Daoy (cell line): ENCODE measurements at regions not wholly inside any gene's neighbourhood (a gene's known extent, or its start where the extent isn't known, plus 50 kb on each side); places are given as distances from the start of the nearest gene placed in this dataset.
"Not testable (repeated sequence)": the region's sequence is repeated elsewhere in the genome, so short reads cannot be mapped to it uniquely, and the experiment has no call there.

Source experiments
- DNase-seq: peaks from one replicate; pipeline ENCODE4 v3.0.0-alpha.2; 2015; ENCODE audit warnings: low read depth

GRCh38 chr14:105931808-105932483 is 405.6 kb downstream of the TMEM121 start:
- no peak for DNase-seq

DNA sequence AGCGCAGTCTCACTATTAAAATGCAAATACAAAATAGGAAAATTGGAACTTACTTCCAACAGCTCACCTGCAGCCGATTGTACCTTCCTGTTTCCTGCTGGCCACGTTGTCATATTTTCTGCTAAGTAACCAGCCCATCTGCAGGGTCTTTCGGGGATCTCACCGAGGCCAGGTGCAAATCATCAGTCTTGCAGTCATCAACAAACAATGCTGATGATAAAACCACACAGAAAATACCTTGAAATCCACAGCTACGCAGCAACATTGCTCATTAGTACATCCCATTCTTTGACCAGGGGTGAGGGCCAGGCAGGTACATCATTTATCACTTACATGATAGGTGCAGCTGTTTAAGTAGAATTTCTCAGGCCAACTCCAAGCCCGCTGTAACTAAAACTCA is 406.9 kb downstream of the TMEM121 start:
- DNase-seq = no peak

GRCh38 chr14:105935384-105935783 is 409.0 kb downstream of the TMEM121 start:
- DNase-seq = no peak

DNA sequence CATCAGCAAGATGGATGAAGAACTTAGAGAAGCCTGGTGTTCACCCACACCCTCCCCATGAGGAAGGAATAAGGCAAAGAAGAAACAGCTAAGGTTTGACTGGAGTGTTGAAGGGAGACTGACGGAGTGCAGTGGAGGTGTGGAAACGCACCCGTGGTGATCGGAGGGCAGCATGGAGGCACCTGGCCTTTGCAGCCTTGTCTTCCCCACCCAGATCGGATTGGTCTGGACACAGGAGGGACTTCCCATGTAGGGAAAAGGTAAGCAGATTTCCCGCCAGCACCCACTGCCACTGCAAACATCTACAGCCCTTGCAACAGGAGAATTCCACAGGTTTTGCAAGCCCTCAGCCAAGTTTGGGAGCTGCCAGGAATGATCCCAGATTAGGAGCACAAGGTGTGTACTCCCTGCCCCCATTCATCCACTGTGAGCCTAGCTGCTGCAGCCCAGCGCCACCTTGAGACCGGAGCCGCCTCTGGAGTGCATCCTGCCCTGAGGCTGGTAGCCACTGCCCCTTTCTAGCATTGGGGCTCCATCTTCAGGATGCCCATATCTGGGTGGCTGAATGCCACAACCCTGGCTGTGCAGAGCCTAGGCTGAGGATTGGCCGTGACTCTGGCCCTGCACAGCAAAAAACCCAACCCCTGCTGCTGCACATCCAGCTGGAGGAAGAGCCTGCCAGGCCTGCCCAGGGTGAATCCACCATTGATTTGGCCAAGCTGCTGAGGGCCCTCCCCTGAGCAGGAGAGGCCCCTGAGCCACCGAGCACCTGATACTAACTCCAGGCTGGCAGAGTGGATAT is 411.1 kb downstream of the TMEM121 start:
- no peak for DNase-seq

DNA sequence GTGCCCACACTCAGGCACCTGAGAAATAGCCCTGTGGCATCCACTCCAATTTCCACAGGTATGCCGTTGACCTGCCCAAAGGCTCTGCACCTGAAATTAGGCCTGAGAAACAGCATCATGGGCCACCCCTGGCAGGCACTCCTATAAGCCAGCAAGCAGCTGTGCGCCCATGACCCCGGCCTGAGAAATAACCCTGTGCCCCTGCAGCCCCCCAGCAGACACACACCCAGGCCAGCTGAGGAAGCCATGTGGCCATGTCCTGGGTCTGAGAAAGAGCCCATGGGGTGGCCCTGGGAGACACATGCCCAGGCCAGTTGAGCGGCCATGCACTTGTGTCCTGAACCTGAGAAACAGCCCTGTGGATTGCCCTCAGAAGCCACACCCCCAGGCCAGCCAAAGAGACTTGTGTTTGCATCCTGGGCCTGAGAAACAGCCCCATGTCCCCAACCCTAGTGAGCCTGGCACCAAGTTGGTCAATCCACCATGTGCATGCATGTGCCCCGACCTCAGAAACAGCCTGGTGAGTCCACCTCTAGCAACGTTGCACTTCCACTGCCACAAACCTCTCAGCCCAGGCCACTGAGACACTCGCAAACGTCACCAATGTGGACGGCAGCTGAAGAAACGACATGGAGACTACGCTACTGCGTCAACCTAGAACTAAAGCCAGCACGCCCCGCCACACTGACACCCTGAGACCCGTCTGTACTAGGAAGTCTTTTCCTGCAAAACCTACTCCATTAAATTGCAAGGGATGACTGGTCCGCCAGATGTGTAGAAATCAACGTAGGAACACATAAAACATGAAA is 411.9 kb downstream of the TMEM121 start:
- no peak for DNase-seq

GRCh38 chr14:105938959-105939358 is 412.6 kb downstream of the TMEM121 start:
- no peak for DNase-seq

GRCh38 chr14:105939810-105940508 is 413.6 kb downstream of the TMEM121 start:
- no peak for DNase-seq

DNA sequence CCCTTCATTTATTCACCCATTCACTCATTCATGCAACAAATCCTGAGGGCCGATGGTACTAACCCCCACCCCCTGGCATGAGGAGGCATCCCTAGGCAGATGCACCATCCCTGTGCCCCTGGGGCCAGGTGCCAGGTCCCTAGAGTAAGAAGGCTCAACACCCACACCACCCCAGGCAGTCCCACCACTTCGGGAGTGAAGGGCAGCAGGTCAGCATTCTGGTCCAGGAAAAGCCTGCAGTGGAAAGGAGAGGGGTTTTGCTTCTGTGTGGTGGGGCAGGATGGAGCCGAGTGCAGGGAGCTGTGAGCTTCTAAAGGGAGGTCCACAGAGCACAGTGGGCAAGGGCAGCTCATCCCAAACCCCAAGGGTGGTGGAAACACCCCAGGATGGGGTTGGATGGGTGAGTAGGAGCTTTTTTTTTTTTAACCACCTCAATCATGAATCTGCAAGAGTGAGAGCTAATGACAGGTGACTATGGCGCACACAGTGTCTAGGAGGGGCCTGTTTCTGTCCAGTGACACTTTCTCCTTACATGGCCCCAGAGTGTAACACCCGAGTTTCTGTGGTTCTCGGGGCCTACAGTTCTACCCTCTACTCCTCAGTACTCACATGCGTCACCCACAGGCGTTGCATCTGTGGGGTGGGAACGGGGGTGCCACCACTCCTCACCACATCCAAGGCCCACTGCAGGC is 414.3 kb downstream of the TMEM121 start:
- no peak for DNase-seq

GRCh38 chr14:105941226-105942166 is 415.1 kb downstream of the TMEM121 start:
- no peak for DNase-seq

- not testable (repeated sequence) for DNase-seq
These were observed 416.3 kb downstream of the TMEM121 start for GRCh38 chr14:105942725-105943124.

GRCh38 chr14:105943973-105944602 is 417.7 kb downstream of the TMEM121 start:
- no peak for DNase-seq

- DNase-seq = peak; percentile 68
These were observed 418.5 kb downstream of the TMEM121 start for GRCh38 chr14:105944632-105945610.

GRCh38 chr14:105945896-105946295 is 419.5 kb downstream of the TMEM121 start:
- DNase-seq = no peak

DNA sequence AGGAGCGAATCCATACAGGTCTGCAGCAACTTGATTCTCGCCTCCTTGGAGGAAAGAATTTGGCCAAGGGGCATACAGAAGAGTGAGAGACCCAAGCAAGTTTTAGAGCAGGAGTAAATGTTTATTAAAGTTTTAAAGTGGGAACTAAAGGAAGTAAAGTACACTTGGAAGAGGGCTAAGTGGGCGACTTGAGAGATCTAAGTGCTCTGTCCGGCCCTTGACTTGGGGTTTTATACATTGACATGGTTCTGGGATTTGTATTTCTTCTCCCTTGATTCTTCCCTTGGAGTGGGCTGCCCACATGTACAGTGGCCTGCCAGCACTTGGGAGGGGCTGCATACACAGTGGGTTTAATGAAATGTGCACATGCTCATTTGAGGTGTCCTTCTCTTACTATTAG is 421.2 kb downstream of the TMEM121 start:
- DNase-seq = no peak

GRCh38 chr14:105948955-105949354 is 422.6 kb downstream of the TMEM121 start:
- DNase-seq = not testable (repeated sequence)

DNA sequence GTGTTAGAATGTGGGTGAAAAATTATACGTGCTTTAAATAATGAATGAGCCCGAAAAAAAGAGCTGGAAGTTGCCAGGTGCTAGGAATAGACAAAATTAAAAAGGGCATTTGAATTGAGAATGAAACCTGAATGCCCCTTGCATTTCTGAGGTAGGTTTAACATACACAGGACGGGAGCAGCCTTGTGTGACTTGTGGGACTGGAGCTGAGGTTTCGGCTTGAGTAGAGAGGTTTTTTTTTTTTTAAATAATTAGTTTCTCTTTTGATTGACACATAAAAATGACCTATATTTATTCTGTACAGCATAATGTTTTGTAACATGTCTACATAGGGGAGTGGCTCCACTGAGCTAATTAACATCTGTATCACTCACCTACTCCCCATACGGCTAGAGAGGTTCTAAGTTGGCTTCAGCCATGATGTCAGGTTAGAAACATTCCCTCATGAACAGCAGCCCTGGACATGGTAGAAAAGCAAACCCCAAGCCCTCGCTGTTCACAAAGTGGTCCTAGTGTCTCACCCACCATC is 424.0 kb downstream of the TMEM121 start:
- not testable (repeated sequence) for DNase-seq

- no peak for DNase-seq
These were observed 425.0 kb downstream of the TMEM121 start for GRCh38 chr14:105951399-105951798.

DNA sequence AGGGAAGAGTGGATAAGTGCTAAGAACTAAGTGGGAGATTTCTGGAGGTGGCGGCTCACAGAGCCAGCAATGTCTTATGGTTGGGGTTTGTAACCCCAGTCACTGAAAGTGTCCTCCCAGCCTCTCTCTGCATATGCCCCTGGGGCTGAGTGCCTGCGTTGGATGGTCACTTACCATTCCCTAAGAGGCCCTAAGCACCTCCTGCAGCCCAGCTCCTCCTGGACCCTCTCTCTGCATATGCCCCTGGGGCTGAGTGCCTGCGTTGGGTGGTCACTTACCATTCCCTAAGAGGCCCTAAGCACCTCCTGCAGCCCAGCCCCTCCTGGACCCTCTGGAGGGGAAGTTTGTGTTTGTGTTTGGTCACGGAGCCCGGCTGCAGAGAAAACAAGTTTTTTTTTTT is 425.8 kb downstream of the TMEM121 start:
- no peak for DNase-seq
